Sigmoid colon (tissue), 6 donors: ENCODE measurements at regions not wholly inside any gene's neighbourhood (a gene's known extent, or its start where the extent isn't known, plus 50 kb on each side); places are given as distances from the start of the nearest gene placed in this dataset.
"Not testable (repeated sequence)": the region's sequence is repeated elsewhere in the genome, so short reads cannot be mapped to it uniquely, and the experiment has no call there.

ENCODE experiments used
- DNase-seq: peaks from one replicate; pipeline ENCODE4 v3.0.0-alpha.2; 2019
- H3K27ac ChIP-seq, 4 donors: fragments of 200-600 bp; sonication (generic); one replicate each; pipeline ENCODE4 v1.5.1; 2016 to 2019; ENCODE audit warnings: mild to moderate bottlenecking in 1 of 4
- H3K27me3 ChIP-seq, 3 donors: fragments of 200-600 bp; sonication (generic); one replicate each; pipeline ENCODE4 v1.5.1; 2019; ENCODE audit warnings: mild to moderate bottlenecking in 1 of 3
- H3K36me3 ChIP-seq, 4 donors: fragments of 200-600 bp; sonication (generic); one replicate each; pipeline ENCODE4 v1.5.1; 2016 to 2019
- H3K4me1 ChIP-seq, 4 donors: fragments of 200-600 bp; sonication (generic); one replicate each; pipeline ENCODE4 v1.5.1; 2017 to 2019
- H3K4me3 ChIP-seq, 4 donors: fragments of 200-600 bp; sonication (generic); one replicate each; pipeline ENCODE4 v1.5.1; 2017 to 2019; ENCODE audit warnings: mild to moderate bottlenecking in 2 of 4, moderate library complexity in 1 of 4
- H3K9me3 ChIP-seq, 4 donors: fragments of 200-600 bp in 3 of 4; sonication (generic) in 3 of 4; one replicate each; pipeline versions ENCODE4 v1.5.1 to v1.6.1; 2013 to 2019
- EP300 ChIP-seq, 4 donors: sonication (generic); formaldehyde crosslinking; IDR thresholded peaks; one replicate each; pipeline ENCODE4 v1.6.1; 2017; ENCODE audit warnings: antibody characterized with exemption in 4 of 4
- POLR2A ChIP-seq, 2 donors: fragments of 450-650 bp; IDR thresholded peaks; one replicate each; pipeline ENCODE4 v1.6.1; 2016; ENCODE audit warnings: antibody characterized with exemption in 2 of 2, mild to moderate bottlenecking in 2 of 2, moderate library complexity in 2 of 2
- POLR2AphosphoS5 ChIP-seq, 4 donors: sonication (generic); formaldehyde crosslinking; IDR thresholded peaks; one replicate each; pipeline ENCODE4 v1.6.1; 2017; ENCODE audit warnings: antibody characterized with exemption in 4 of 4
- WGBS, 2 donors: extraction: QIAGEN DNeasy Blood & Tissue Kit; methylation state at CpG; one replicate each; pipeline ENCODE4 v1.1.7; 2013; 5-methylcytosine and 5-hydroxymethylcytosine counted together
- intact Hi-C: fragments of 100-400 bp; cut with DNase I; formaldehyde crosslinking; loops from one replicate; pipeline ENCODE4 v1.15.1; 2023
- TF ChIP-seq, protein P1 (sequence below), 4 experiments: fragments of 450-650 bp in 3 of 4; fragments of 200-600 bp in 1 of 4; IDR thresholded peaks; one replicate each; pipeline ENCODE4 v1.5.1; 2016 to 2019; ENCODE audit warnings: antibody characterized with exemption in 4 of 4, mild to moderate bottlenecking in 3 of 4, moderate library complexity in 2 of 4
- donor health status: healthy with polysubstance abuse.
- donor health status: healthy.

DNA sequence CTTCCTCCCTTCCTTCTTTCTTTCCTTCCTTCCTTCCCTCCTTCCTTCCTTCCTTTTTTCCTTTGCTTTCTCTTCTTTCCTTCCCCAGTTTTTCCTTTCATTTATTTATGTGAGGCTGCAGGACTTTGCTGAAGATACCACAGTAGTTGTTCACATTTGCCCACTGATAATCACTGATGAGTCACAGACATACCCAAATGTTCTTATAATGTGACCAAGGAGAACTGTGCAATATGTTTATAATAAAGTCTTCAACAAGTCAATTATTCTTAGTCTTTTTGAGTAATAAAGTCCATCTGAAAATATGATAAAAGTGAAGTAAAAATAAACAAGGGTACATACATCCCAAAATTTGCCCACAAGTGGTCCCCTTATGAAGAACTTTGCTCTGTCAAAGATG lies 159.7 kb downstream of the GNAI1 start:
- no peaks in the 10 kb centered on the region for H3K36me3 ChIP-seq
- H3K9me3 ChIP-seq = peaks cover 0 to 4% (median 0%) of the 10 kb centered on the region in 4 donors
- no peaks in the 10 kb centered on the region for H3K27me3 ChIP-seq
- no peak overlapping the region for H3K4me3 ChIP-seq
- H3K4me1 ChIP-seq = no peaks in the 10 kb centered on the region
- intact Hi-C loops = no loop called here
- TF ChIP-seq, protein P1, sequence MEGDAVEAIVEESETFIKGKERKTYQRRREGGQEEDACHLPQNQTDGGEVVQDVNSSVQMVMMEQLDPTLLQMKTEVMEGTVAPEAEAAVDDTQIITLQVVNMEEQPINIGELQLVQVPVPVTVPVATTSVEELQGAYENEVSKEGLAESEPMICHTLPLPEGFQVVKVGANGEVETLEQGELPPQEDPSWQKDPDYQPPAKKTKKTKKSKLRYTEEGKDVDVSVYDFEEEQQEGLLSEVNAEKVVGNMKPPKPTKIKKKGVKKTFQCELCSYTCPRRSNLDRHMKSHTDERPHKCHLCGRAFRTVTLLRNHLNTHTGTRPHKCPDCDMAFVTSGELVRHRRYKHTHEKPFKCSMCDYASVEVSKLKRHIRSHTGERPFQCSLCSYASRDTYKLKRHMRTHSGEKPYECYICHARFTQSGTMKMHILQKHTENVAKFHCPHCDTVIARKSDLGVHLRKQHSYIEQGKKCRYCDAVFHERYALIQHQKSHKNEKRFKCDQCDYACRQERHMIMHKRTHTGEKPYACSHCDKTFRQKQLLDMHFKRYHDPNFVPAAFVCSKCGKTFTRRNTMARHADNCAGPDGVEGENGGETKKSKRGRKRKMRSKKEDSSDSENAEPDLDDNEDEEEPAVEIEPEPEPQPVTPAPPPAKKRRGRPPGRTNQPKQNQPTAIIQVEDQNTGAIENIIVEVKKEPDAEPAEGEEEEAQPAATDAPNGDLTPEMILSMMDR (IDR thresholded peaks at IDR 0.05) = no peak
- TF ChIP-seq POLR2AphosphoS5 (IDR thresholded peaks at IDR 0.05) = no peak
- TF ChIP-seq POLR2A (IDR thresholded peaks at IDR 0.05) = no peak
- TF ChIP-seq EP300 (IDR thresholded peaks at IDR 0.05) = no peak
- H3K27ac ChIP-seq = no peak overlapping the region
- DNase-seq = no peak

DNA sequence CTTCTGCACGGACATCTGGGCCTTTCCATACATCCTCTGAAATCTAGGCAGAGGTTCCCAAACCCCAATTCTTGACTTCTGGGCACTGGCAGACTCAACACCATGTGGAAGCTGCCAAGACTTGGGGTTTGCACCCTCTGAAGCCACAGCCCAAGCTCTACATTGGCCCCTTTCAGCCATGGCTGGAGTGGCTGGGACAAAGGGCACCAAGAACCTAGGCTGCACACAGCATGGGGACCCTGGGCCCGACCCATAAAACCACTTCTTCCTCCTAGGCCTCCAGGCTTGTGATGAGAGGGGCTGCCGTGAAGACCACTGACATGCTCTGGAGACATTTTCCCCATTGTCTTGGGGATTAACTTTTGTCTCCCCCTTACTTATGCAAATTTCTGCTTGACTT lies 158.0 kb downstream of the GNAI1 start:
- H3K27me3 ChIP-seq, H3K27ac ChIP-seq, H3K36me3 ChIP-seq, H3K4me1 ChIP-seq, intact Hi-C loops, H3K9me3 ChIP-seq, H3K4me3 ChIP-seq, DNase-seq: not testable (repeated sequence)
- WGBS, 2 donors = 60 to 87% methylated on average over 3 of the region's 3 CpGs

DNA sequence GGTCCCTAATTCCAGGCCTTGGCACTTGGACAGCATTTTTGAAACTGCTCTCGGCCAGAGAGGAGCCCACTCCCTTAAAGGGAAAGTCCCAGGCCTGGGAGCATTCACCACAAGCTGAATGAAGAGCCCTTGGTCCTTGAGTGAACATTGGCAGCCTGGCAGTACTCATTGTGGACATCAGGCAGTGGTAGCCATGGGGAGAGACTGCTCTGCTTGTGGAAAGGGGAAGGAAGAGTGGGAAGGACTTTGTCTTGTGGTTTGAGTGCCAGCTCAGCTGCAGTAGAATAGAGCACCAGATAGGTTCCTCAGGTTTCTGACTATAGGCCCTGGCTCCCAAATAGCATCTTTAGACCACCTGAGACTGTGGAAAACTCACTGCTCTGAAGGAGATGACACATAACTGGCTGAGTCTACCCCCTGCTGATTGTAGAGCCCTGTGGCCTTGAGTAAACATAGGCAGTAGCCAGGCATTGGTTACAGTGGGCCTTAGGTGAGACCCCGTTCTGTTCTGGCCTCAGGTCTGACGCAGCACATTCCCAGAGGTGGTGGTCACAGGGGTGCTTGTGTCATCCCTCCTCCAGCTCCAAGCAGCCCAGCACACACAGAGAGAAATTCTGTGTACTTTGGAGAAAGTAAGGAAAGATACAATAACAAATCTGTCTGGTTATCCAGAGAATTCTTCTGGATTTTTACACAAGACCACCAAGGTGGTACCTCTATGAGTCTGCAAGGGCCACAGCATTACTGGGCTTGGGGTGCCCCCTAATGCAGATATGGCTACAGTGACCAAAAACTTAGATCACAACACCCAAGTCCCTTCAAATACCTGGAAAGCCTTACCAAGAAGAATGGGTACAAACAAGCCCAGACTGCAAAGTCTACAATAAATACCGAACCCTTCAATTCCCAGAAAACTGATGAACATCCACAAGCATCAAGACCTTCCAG lies 153.8 kb downstream of the GNAI1 start:
- DNase-seq = no peak
- peaks cover 0 to 17% (median 11%) of the 10 kb centered on the region in 4 donors for H3K4me1 ChIP-seq
- no peaks in the 10 kb centered on the region for H3K27me3 ChIP-seq
- TF ChIP-seq, protein P1 (IDR thresholded peaks at IDR 0.05) = no peak
- TF ChIP-seq POLR2AphosphoS5 (IDR thresholded peaks at IDR 0.05) = no peak
- TF ChIP-seq POLR2A (IDR thresholded peaks at IDR 0.05) = no peak
- TF ChIP-seq EP300 (IDR thresholded peaks at IDR 0.05) = no peak
- no peak overlapping the region for H3K4me3 ChIP-seq
- H3K27ac ChIP-seq = no peak overlapping the region
- intact Hi-C loops = loop anchor here (5.0 kb wide), 1 partner anchor 226 kb away; no protein-coding TSS in a partner anchor
- no peaks in the 10 kb centered on the region for H3K9me3 ChIP-seq
- H3K36me3 ChIP-seq = no peaks in the 10 kb centered on the region
- WGBS, 2 donors = 88 to 89% methylated on average over 4 of the region's 4 CpGs

DNA sequence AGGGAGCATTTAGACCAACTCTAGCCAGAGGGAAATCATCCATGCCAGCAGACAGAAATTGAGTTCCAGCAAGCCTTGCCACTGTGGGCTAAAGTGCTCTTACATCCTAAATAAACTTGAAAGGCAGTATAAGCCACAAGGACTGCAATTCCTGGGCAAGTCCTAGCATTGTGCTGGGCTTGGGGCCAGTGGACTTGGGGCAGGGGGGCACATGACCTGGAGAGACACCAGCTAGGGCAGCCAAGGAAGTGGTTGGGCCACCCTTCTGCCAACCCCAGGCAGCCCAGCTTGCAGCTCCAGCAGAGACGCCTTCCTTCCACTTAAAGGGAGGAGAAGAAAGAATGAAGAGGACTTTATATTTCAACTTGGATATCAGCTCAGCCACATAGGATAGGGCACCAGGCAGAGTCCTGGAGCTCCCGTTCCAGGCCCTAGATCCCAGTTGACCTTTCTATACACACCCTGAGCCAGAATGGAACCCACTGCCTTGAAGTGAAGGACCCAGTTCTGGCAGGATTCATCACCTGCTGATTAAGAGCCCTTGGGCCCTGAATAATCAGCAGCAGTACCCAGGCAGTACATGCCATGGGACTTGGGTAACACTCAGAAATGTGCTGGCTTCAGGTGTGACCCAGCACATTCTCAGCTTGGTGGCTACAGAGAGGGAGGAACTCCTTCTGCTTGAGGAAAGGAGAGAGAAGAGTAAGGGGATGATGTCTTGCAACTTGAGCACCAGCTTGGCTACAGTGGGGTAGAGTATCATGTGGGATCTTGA lies 153.0 kb downstream of the GNAI1 start:
- no peaks in the 10 kb centered on the region for H3K27me3 ChIP-seq

More for the DNA sequence above, 153.0 kb downstream of the GNAI1 start:
- DNase-seq = peak; percentile 50
- Histone ChIP-seq H3K27ac (no peak overlapping the region), H3K4me1 (peaks cover 0 to 22% (median 11%) of the 10 kb centered on the region in 4 donors), H3K4me3 (no peak overlapping the region), H3K9me3 (no peaks in the 10 kb centered on the region), H3K36me3 (no peaks in the 10 kb centered on the region)
- 70 to 72% methylated on average over 2 of the region's 2 CpGs for WGBS, 2 donors
- TF ChIP-seq, protein P1 (IDR thresholded peaks at IDR 0.05) = no peak
- TF ChIP-seq POLR2AphosphoS5 (IDR thresholded peaks at IDR 0.05) (no peak), EP300 (IDR thresholded peaks at IDR 0.05) (no peak), POLR2A (IDR thresholded peaks at IDR 0.05) (no peak)
- intact Hi-C loops = loop anchor here (5.0 kb wide), 1 partner anchor 225 kb away; no protein-coding TSS in a partner anchor
